ENCODE measurements at regions not wholly inside any gene's neighbourhood (a gene's known extent, or its start where the extent isn't known, plus 50 kb on each side); places are given as distances from the start of the nearest gene placed in this dataset.
"Not testable (repeated sequence)": the region's sequence is repeated elsewhere in the genome, so short reads cannot be mapped to it uniquely, and the experiment has no call there.

- not testable (repeated sequence) for H3K27me3 ChIP-seq (ENCODE audit: control insufficient read depth in 1 of 2, insufficient read depth in 2 of 2, low read length in 2 of 2); H3K9me3 ChIP-seq (ENCODE audit: control insufficient read depth in 2 of 2, insufficient read depth in 1 of 2, low read depth in 1 of 2, low read length in 1 of 2); H3K36me3 ChIP-seq (ENCODE audit: control insufficient read depth in 2 of 2, insufficient read depth in 2 of 2, low read length in 1 of 2); H3K4me3 ChIP-seq (ENCODE audit: low read depth in 1 of 2, low read length in 2 of 2); H3K27ac ChIP-seq (ENCODE audit: low read depth in 2 of 2, low read length in 1 of 2); H3K4me1 ChIP-seq (ENCODE audit: control insufficient read depth in 2 of 2, insufficient read depth in 2 of 2, low read length in 1 of 2)
- WGBS, 2 donors: 11 to 13% methylated on average over 21 of the region's 21 CpGs
Observed at GRCh38 chr6:57808581-57808980, 491.2 kb downstream of the PRIM2 start.

GRCh38 chr6:57809454-57809853 lies 492.0 kb downstream of the PRIM2 start:
- H3K4me3 ChIP-seq (ENCODE audit: low read depth in 1 of 2, low read length in 2 of 2); H3K27me3 ChIP-seq (ENCODE audit: control insufficient read depth in 1 of 2, insufficient read depth in 2 of 2, low read length in 2 of 2); H3K9me3 ChIP-seq (ENCODE audit: control insufficient read depth in 2 of 2, insufficient read depth in 1 of 2, low read depth in 1 of 2, low read length in 1 of 2); H3K36me3 ChIP-seq (ENCODE audit: control insufficient read depth in 2 of 2, insufficient read depth in 2 of 2, low read length in 1 of 2); H3K27ac ChIP-seq (ENCODE audit: low read depth in 2 of 2, low read length in 1 of 2); H3K4me1 ChIP-seq (ENCODE audit: control insufficient read depth in 2 of 2, insufficient read depth in 2 of 2, low read length in 1 of 2): not testable (repeated sequence)
- WGBS, 2 donors: 14 to 20% methylated on average over 10 to 12 of the region's 12 CpGs

DNA sequence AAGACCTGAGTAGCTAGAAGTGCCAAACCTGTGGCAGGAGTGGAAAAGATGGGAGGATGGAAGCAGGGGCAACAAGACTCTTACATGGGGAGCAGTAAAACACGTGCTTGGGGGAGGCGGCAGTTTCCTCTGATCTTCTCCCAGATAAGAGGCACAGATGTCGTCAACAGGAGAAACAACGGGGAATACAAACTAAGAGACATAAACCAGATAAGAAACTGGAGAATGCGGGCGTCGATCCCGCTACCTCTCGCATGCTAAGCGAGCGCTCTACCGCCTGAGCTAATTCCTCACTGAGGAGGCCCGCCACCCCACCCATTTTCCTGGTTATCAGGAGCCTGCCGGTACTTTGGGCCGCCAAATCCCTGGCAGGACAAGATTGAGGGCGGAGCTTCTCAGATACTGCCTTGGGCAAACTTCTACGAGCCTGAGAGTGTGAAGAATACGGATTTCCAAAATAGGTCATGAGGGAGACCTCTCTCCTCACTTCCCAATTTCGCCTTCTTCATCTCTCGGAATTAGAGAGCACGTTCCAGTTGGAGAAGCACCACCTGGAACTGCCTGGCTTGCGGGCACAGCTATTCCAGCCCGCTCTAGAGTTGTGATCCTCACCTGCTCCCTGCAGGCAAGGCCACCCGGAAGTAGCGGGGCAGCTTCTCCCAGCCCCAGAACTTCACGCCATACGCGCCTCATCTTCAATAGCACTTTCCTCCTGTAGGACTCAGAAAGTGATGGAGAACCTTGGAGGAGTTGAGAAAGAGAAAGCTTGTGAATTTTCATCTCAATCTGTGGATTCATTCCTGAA lies 496.0 kb downstream of the PRIM2 start:
- not testable (repeated sequence) for H3K27me3 ChIP-seq (ENCODE audit: control insufficient read depth in 1 of 2, insufficient read depth in 2 of 2, low read length in 2 of 2); H3K27ac ChIP-seq (ENCODE audit: low read depth in 2 of 2, low read length in 1 of 2); H3K9me3 ChIP-seq (ENCODE audit: control insufficient read depth in 2 of 2, insufficient read depth in 1 of 2, low read depth in 1 of 2, low read length in 1 of 2); H3K4me1 ChIP-seq (ENCODE audit: control insufficient read depth in 2 of 2, insufficient read depth in 2 of 2, low read length in 1 of 2); H3K36me3 ChIP-seq (ENCODE audit: control insufficient read depth in 2 of 2, insufficient read depth in 2 of 2, low read length in 1 of 2); H3K4me3 ChIP-seq (ENCODE audit: low read depth in 1 of 2, low read length in 2 of 2)
- WGBS, 2 donors: 17 to 23% methylated on average over 28 of the region's 28 CpGs

GRCh38 chr6:57815826-57816225 lies 498.4 kb downstream of the PRIM2 start:
- 24 to 25% methylated on average over 9 to 10 of the region's 10 CpGs for WGBS, 2 donors

DNA sequence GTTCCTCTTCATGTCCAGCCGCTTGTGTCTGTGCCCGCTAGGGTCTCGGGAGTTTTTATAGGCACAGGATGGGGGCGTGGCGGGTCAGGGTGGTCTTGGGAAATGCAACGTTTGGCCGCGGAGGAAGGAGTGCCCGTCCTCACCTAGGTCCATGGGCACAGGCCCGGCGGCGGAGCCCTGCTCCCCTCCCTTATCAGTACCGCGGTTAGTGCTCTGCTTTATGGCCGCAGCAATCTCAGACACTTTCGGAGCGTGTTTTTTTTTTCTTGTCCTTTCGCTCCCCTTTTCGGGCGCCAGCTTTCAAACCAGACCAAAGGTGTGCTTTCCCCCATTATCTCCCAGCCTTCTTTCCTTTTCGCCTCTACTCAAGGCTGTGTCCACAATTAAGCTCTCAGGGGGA lies 503.9 kb downstream of the PRIM2 start:
- H3K4me3 ChIP-seq (ENCODE audit: low read depth in 1 of 2, low read length in 2 of 2); H3K4me1 ChIP-seq (ENCODE audit: control insufficient read depth in 2 of 2, insufficient read depth in 2 of 2, low read length in 1 of 2); H3K9me3 ChIP-seq (ENCODE audit: control insufficient read depth in 2 of 2, insufficient read depth in 1 of 2, low read depth in 1 of 2, low read length in 1 of 2); H3K36me3 ChIP-seq (ENCODE audit: control insufficient read depth in 2 of 2, insufficient read depth in 2 of 2, low read length in 1 of 2); H3K27ac ChIP-seq (ENCODE audit: low read depth in 2 of 2, low read length in 1 of 2); H3K27me3 ChIP-seq (ENCODE audit: control insufficient read depth in 1 of 2, insufficient read depth in 2 of 2, low read length in 2 of 2): not testable (repeated sequence)
- WGBS, 2 donors: 3 to 5% methylated on average over 8 of the region's 21 CpGs

More at GRCh38 chr6:57815826-57816225, 498.4 kb downstream of the PRIM2 start:
- not testable (repeated sequence) for H3K4me3 ChIP-seq (ENCODE audit: low read depth in 1 of 2, low read length in 2 of 2); H3K4me1 ChIP-seq (ENCODE audit: control insufficient read depth in 2 of 2, insufficient read depth in 2 of 2, low read length in 1 of 2); H3K9me3 ChIP-seq (ENCODE audit: control insufficient read depth in 2 of 2, insufficient read depth in 1 of 2, low read depth in 1 of 2, low read length in 1 of 2); H3K36me3 ChIP-seq (ENCODE audit: control insufficient read depth in 2 of 2, insufficient read depth in 2 of 2, low read length in 1 of 2); H3K27ac ChIP-seq (ENCODE audit: low read depth in 2 of 2, low read length in 1 of 2); H3K27me3 ChIP-seq (ENCODE audit: control insufficient read depth in 1 of 2, insufficient read depth in 2 of 2, low read length in 2 of 2)

GRCh38 chr6:57822448-57822847 lies 505.0 kb downstream of the PRIM2 start:
- WGBS, 2 donors: 17 to 24% methylated on average over 17 to 19 of the region's 19 CpGs
- not testable (repeated sequence) for H3K9me3 ChIP-seq (ENCODE audit: control insufficient read depth in 2 of 2, insufficient read depth in 1 of 2, low read depth in 1 of 2, low read length in 1 of 2); H3K4me3 ChIP-seq (ENCODE audit: low read depth in 1 of 2, low read length in 2 of 2); H3K4me1 ChIP-seq (ENCODE audit: control insufficient read depth in 2 of 2, insufficient read depth in 2 of 2, low read length in 1 of 2); H3K36me3 ChIP-seq (ENCODE audit: control insufficient read depth in 2 of 2, insufficient read depth in 2 of 2, low read length in 1 of 2); H3K27ac ChIP-seq (ENCODE audit: low read depth in 2 of 2, low read length in 1 of 2); H3K27me3 ChIP-seq (ENCODE audit: control insufficient read depth in 1 of 2, insufficient read depth in 2 of 2, low read length in 2 of 2)

DNA sequence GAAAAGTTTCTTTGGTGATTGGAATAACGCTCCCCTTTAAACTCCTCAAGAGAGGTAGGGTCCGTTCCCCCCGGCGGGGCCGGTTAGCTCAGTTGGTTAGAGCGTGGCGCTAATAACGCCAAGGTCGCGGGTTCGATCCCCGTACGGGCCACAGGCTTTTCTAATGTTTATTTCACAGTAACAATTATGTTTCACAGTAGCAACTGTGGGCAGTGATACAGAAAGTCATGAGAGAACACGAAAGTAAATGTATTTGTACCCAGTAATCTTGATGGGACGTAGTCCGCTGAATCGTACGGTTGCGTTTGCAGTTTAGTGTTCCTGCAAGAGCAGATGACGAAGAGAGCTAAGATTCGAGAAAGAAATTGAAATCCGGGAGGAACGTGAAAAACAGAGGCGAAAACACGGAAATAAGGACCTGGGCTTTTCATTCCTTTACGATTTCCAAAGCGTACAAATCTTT lies 505.5 kb downstream of the PRIM2 start:
- no peaks in the 10 kb centered on the region for H3K36me3 ChIP-seq (ENCODE audit: control insufficient read depth in 2 of 2, insufficient read depth in 2 of 2, low read length in 1 of 2)
- 15 to 24% methylated on average over 27 of the region's 27 CpGs for whole genome bisulfite sequencing, 2 donors

GRCh38 chr6:57837622-57838209 lies 520.3 kb downstream of the PRIM2 start:
- H3K27me3 ChIP-seq (ENCODE audit: control insufficient read depth in 1 of 2, insufficient read depth in 2 of 2, low read length in 2 of 2); H3K9me3 ChIP-seq (ENCODE audit: control insufficient read depth in 2 of 2, insufficient read depth in 1 of 2, low read depth in 1 of 2, low read length in 1 of 2); H3K4me1 ChIP-seq (ENCODE audit: control insufficient read depth in 2 of 2, insufficient read depth in 2 of 2, low read length in 1 of 2); H3K27ac ChIP-seq (ENCODE audit: low read depth in 2 of 2, low read length in 1 of 2); H3K36me3 ChIP-seq (ENCODE audit: control insufficient read depth in 2 of 2, insufficient read depth in 2 of 2, low read length in 1 of 2); H3K4me3 ChIP-seq (ENCODE audit: low read depth in 1 of 2, low read length in 2 of 2): not testable (repeated sequence)
- WGBS, 2 donors: 45 to 49% methylated on average over 9 of the region's 9 CpGs

More for the DNA sequence above, 505.5 kb downstream of the PRIM2 start:
- no peaks in the 10 kb centered on the region for H3K4me1 ChIP-seq (ENCODE audit: control insufficient read depth in 2 of 2, insufficient read depth in 2 of 2, low read length in 1 of 2)
- H3K27me3 ChIP-seq (ENCODE audit: control insufficient read depth in 1 of 2, insufficient read depth in 2 of 2, low read length in 2 of 2): no peaks in the 10 kb centered on the region
- no peak overlapping the region for H3K27ac ChIP-seq (ENCODE audit: low read depth in 2 of 2, low read length in 1 of 2)
- H3K4me3 ChIP-seq (ENCODE audit: low read depth in 1 of 2, low read length in 2 of 2): no peak overlapping the region
- H3K9me3 ChIP-seq (ENCODE audit: control insufficient read depth in 2 of 2, insufficient read depth in 1 of 2, low read depth in 1 of 2, low read length in 1 of 2): peaks cover 0 to 2% of the 10 kb centered on the region in 2 donors

DNA sequence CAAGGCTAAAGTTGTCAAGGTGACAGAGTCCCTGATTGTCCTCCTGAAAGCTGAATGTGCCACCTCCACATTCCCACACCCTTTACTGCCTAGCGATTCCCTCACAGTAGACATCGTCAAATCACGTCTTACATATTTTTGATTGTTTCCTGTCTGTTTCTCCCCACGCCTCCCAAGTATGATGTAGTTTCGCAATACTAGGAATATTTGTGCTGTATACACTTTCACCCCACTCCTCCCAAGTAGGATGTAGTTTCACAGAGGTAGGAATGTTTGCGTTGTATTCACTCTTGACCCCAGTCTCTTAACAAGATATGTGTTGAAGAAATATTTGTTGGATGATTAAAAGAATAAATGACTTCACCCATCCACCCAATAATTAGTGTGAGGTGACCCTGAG lies 524.1 kb downstream of the PRIM2 start:
- not testable (repeated sequence) for H3K36me3 ChIP-seq (ENCODE audit: control insufficient read depth in 2 of 2, insufficient read depth in 2 of 2, low read length in 1 of 2); H3K27ac ChIP-seq (ENCODE audit: low read depth in 2 of 2, low read length in 1 of 2); H3K4me1 ChIP-seq (ENCODE audit: control insufficient read depth in 2 of 2, insufficient read depth in 2 of 2, low read length in 1 of 2); H3K4me3 ChIP-seq (ENCODE audit: low read depth in 1 of 2, low read length in 2 of 2); H3K9me3 ChIP-seq (ENCODE audit: control insufficient read depth in 2 of 2, insufficient read depth in 1 of 2, low read depth in 1 of 2, low read length in 1 of 2); H3K27me3 ChIP-seq (ENCODE audit: control insufficient read depth in 1 of 2, insufficient read depth in 2 of 2, low read length in 2 of 2)
- WGBS, 2 donors: 82 to 84% methylated on average over 6 of the region's 6 CpGs
